T-helper 1 cell treated with Interleukin-12 subunit alpha and Interleukin-12 subunit beta and Interleukin-4 antibody, amounts not matched to agents 30 ng/mL and 1 ng/mL, for 36 hours (primary cell): ENCODE measurements at regions not wholly inside any gene's neighbourhood (a gene's known extent, or its start where the extent isn't known, plus 50 kb on each side); places are given as distances from the start of the nearest gene placed in this dataset.

Source experiments
- intact Hi-C: fragments of 100-400 bp; cut with micrococcal nuclease; formaldehyde crosslinking; loops from one replicate; pipeline ENCODE4 v1.15.1; 2024

GRCh38 chr18:24727685-24728084 is 267.2 kb downstream of the HRH4 start:
- intact Hi-C loops = loop anchor here (5.0 kb wide), 1 partner anchor 840 kb away; no protein-coding TSS in a partner anchor

- intact Hi-C loops = no loop called here
These were observed 270.7 kb downstream of the HRH4 start for GRCh38 chr18:24731158-24731557.

GRCh38 chr18:24731981-24732380 is 271.5 kb downstream of the HRH4 start:
- intact Hi-C loops = no loop called here

GRCh38 chr18:24734058-24734457 is 273.6 kb downstream of the HRH4 start:
- intact Hi-C loops = no loop called here

- intact Hi-C loops = no loop called here
These were observed 275.3 kb downstream of the HRH4 start for GRCh38 chr18:24735624-24736231.

- intact Hi-C loops = no loop called here
These were observed 276.4 kb downstream of the HRH4 start for GRCh38 chr18:24736662-24737330.

- intact Hi-C loops = no loop called here
These were observed 280.4 kb downstream of the HRH4 start for GRCh38 chr18:24740829-24741228.

- intact Hi-C loops = no loop called here
These were observed 280.9 kb downstream of the HRH4 start for GRCh38 chr18:24741321-24741720.

GRCh38 chr18:24741965-24742724 is 281.7 kb downstream of the HRH4 start:
- intact Hi-C loops = no loop called here

GRCh38 chr18:24754583-24755253 is 294.3 kb downstream of the HRH4 start:
- intact Hi-C loops = no loop called here

GRCh38 chr18:24756385-24756784 is 295.9 kb downstream of the HRH4 start:
- intact Hi-C loops = no loop called here

- intact Hi-C loops = no loop called here
These were observed 296.7 kb downstream of the HRH4 start for GRCh38 chr18:24757134-24757533.

- intact Hi-C loops = no loop called here
These were observed 301.3 kb downstream of the HRH4 start for GRCh38 chr18:24761765-24762164.

GRCh38 chr18:24762511-24762910 is 302.1 kb downstream of the HRH4 start:
- intact Hi-C loops = no loop called here

GRCh38 chr18:24763765-24764513 is 303.5 kb downstream of the HRH4 start:
- intact Hi-C loops = no loop called here

GRCh38 chr18:24764766-24765165 is 304.3 kb downstream of the HRH4 start:
- intact Hi-C loops = no loop called here

- intact Hi-C loops = no loop called here
These were observed 305.9 kb downstream of the HRH4 start for GRCh38 chr18:24766376-24766775.

- intact Hi-C loops = no loop called here
These were observed 310.0 kb downstream of the HRH4 start for GRCh38 chr18:24770311-24771024.

GRCh38 chr18:24771300-24771699 is 310.9 kb downstream of the HRH4 start:
- intact Hi-C loops = no loop called here

- intact Hi-C loops = no loop called here
These were observed 312.7 kb downstream of the HRH4 start for GRCh38 chr18:24773101-24773500.

GRCh38 chr18:24776019-24776418 is 315.6 kb downstream of the HRH4 start:
- intact Hi-C loops = no loop called here
